Naive thymus-derived CD8-positive, alpha-beta T cell (primary cell): ENCODE measurements at regions not wholly inside any gene's neighbourhood (a gene's known extent, or its start where the extent isn't known, plus 50 kb on each side); places are given as distances from the start of the nearest gene placed in this dataset.
"Not testable (repeated sequence)": the region's sequence is repeated elsewhere in the genome, so short reads cannot be mapped to it uniquely, and the experiment has no call there.

Experiments
- ATAC-seq, 2 donors: fragments of 150-1000 bp; cut with Tn5 transposase in 1 of 2; sonication (Bioruptor Pico), chemical (Tn5 transposase) in 1 of 2; 1 replicate in 1 of 2; 2 replicates in 1 of 2; pipeline ENCODE4 v1.10.0; 2021; ENCODE audit warnings: mild to moderate bottlenecking in 2 of 2, moderate library complexity in 2 of 2
- POLR2A ChIA-PET: fragments of 350-600 bp; sonication (Branson Sonifier 250); formaldehyde crosslinking; loops from one replicate; lab custom pipeline; 2021; ENCODE audit warnings: antibody characterized with exemption; lab: Charles Lee
- DNase-seq, 10 donors: peaks; one replicate each; pipeline versions ENCODE4 v3.0.0 to v3.0.0-alpha.2; 2020 to 2022
- H3K27ac Mint-ChIP-seq, 10 donors: one replicate each; pipeline ENCODE4 v1.8.0; 2020 to 2022; ENCODE audit warnings: mild to moderate bottlenecking in 10 of 10, mixed read lengths in 10 of 10, moderate library complexity in 4 of 10, inconsistent platforms in 1 of 10
- H3K27me3 Mint-ChIP-seq, 5 donors: one replicate each; pipeline ENCODE4 v1.8.0; 2021 to 2022; ENCODE audit warnings: mixed read lengths in 5 of 5
- H3K36me3 Mint-ChIP-seq, 3 donors: one replicate each; pipeline ENCODE4 v1.8.0; 2020 to 2022; ENCODE audit warnings: mixed read lengths in 3 of 3, mild to moderate bottlenecking in 2 of 3, inconsistent platforms in 1 of 3
- H3K4me1 Mint-ChIP-seq, 4 donors: one replicate each; pipeline ENCODE4 v1.8.0; 2021 to 2022; ENCODE audit warnings: mixed read lengths in 4 of 4
- H3K4me3 Mint-ChIP-seq, 10 donors: one replicate each; pipeline ENCODE4 v1.8.0; 2020 to 2022; ENCODE audit warnings: mild to moderate bottlenecking in 10 of 10, mixed read lengths in 10 of 10, moderate library complexity in 6 of 10, inconsistent platforms in 1 of 10
- H3K9me3 Mint-ChIP-seq, 9 donors: one replicate each; pipeline ENCODE4 v1.8.0; 2020 to 2022; ENCODE audit warnings: mixed read lengths in 9 of 9, mild to moderate bottlenecking in 3 of 9, inconsistent platforms in 1 of 9, moderate library complexity in 1 of 9

- H3K4me1 Mint-ChIP-seq, ATAC-seq, H3K9me3 Mint-ChIP-seq, H3K4me3 Mint-ChIP-seq, H3K36me3 Mint-ChIP-seq, POLR2A ChIA-PET, H3K27me3 Mint-ChIP-seq, H3K27ac Mint-ChIP-seq, DNase-seq: not testable (repeated sequence)
Observed at GRCh38 chr6:141916682-141917505, 215.8 kb upstream of the GJE1 start.

- DNase-seq (no peak), ATAC-seq (no peak)
- H3K4me3 Mint-ChIP-seq, result no peak overlapping the region
- peaks cover 0 to 7% (median 0%) of the 10 kb centered on the region in 9 donors for H3K9me3 Mint-ChIP-seq
- H3K27ac Mint-ChIP-seq, result no peak overlapping the region
- no peaks in the 10 kb centered on the region for H3K27me3 Mint-ChIP-seq
- H3K4me1 Mint-ChIP-seq, result no peaks in the 10 kb centered on the region
- POLR2A ChIA-PET, result no interaction called here
- H3K36me3 Mint-ChIP-seq, result no peaks in the 10 kb centered on the region
Observed at GRCh38 chr6:141914646-141915045, 218.1 kb upstream of the GJE1 start.

- Mint-ChIP-seq H3K4me1 (no peaks in the 10 kb centered on the region), H3K36me3 (peaks cover 0 to 6% (median 2%) of the 10 kb centered on the region in 3 donors), H3K4me3 (no peak overlapping the region), H3K9me3 (peaks cover 0 to 6% (median 0%) of the 10 kb centered on the region in 9 donors), H3K27me3 (no peaks in the 10 kb centered on the region), H3K27ac (no peak overlapping the region)
- ATAC-seq, result no peak
- DNase-seq, result no peak
- POLR2A ChIA-PET, result no interaction called here
Observed at GRCh38 chr6:141906569-141907080, 226.1 kb upstream of the GJE1 start.

- H3K27ac Mint-ChIP-seq, result no peak overlapping the region
- POLR2A ChIA-PET, result no interaction called here
- no peak for DNase-seq
- no peak for ATAC-seq
- H3K27me3 Mint-ChIP-seq, result peaks cover 0 to 1% (median 0%) of the 10 kb centered on the region in 5 donors
- peaks cover 0 to 5% (median 0%) of the 10 kb centered on the region in 4 donors for H3K4me1 Mint-ChIP-seq
- H3K36me3 Mint-ChIP-seq, result peaks cover 4 to 16% (median 15%) of the 10 kb centered on the region in 3 donors
- H3K9me3 Mint-ChIP-seq, result peaks cover 4 to 38% (median 25%) of the 10 kb centered on the region in 9 donors
- no peak overlapping the region for H3K4me3 Mint-ChIP-seq
Observed at GRCh38 chr6:141890661-141891060, 242.1 kb upstream of the GJE1 start.

- Mint-ChIP-seq H3K9me3 (peaks cover 9 to 45% (median 23%) of the 10 kb centered on the region in 9 donors), H3K27me3 (peaks cover 0 to 3% (median 0%) of the 10 kb centered on the region in 5 donors), H3K4me1 (peaks cover 0 to 5% (median 1%) of the 10 kb centered on the region in 4 donors), H3K36me3 (peaks cover 6 to 19% (median 17%) of the 10 kb centered on the region in 3 donors), H3K27ac (no peak overlapping the region), H3K4me3 (no peak overlapping the region)
- POLR2A ChIA-PET, result no interaction called here
- ATAC-seq (no peak), DNase-seq (no peak)
Observed at GRCh38 chr6:141884850-141885249, 247.9 kb upstream of the GJE1 start.

- H3K4me1 Mint-ChIP-seq, result peaks cover 0 to 2% (median 0%) of the 10 kb centered on the region in 4 donors
- DNase-seq (no peak), ATAC-seq (no peak)
- peaks cover 0 to 10% (median 3%) of the 10 kb centered on the region in 9 donors for H3K9me3 Mint-ChIP-seq
- H3K4me3 Mint-ChIP-seq, result no peak overlapping the region
- POLR2A ChIA-PET, result no interaction called here
- peaks cover 0 to 3% (median 0%) of the 10 kb centered on the region in 5 donors for H3K27me3 Mint-ChIP-seq
- peaks cover 0 to 3% (median 2%) of the 10 kb centered on the region in 3 donors for H3K36me3 Mint-ChIP-seq
- H3K27ac Mint-ChIP-seq, result peak overlapping the region in 1 of 10 donors; percentile 60
Observed at GRCh38 chr6:141878686-141879085, 254.0 kb upstream of the GJE1 start.

GRCh38 chr6:141877275-141877983, 255.3 kb upstream of the GJE1 start:
- H3K27ac Mint-ChIP-seq, result peak overlapping the region in 1 of 10 donors; percentile 63
- DNase-seq (no peak), ATAC-seq (no peak)
- H3K4me3 Mint-ChIP-seq, result no peak overlapping the region
- peaks cover 0 to 3% (median 0%) of the 10 kb centered on the region in 5 donors for H3K27me3 Mint-ChIP-seq
- peaks cover 0 to 2% (median 0%) of the 10 kb centered on the region in 3 donors for H3K36me3 Mint-ChIP-seq
- H3K9me3 Mint-ChIP-seq, result peaks cover 0 to 8% (median 3%) of the 10 kb centered on the region in 9 donors
- POLR2A ChIA-PET, result no interaction called here
- H3K4me1 Mint-ChIP-seq, result no peaks in the 10 kb centered on the region

GRCh38 chr6:141874930-141875602, 257.7 kb upstream of the GJE1 start:
- H3K27me3 Mint-ChIP-seq, result no peaks in the 10 kb centered on the region

GRCh38 chr6:141869509-141869908, 263.2 kb upstream of the GJE1 start:
- POLR2A ChIA-PET, H3K4me1 Mint-ChIP-seq, H3K27me3 Mint-ChIP-seq, ATAC-seq, H3K9me3 Mint-ChIP-seq, DNase-seq, H3K27ac Mint-ChIP-seq, H3K4me3 Mint-ChIP-seq, H3K36me3 Mint-ChIP-seq: not testable (repeated sequence)

More at GRCh38 chr6:141874930-141875602, 257.7 kb upstream of the GJE1 start:
- DNase-seq, result no peak
- no peak overlapping the region for H3K27ac Mint-ChIP-seq
- no peak overlapping the region for H3K4me3 Mint-ChIP-seq
- H3K36me3 Mint-ChIP-seq, result peaks cover 0 to 3% (median under 1%) of the 10 kb centered on the region in 3 donors
- ATAC-seq, result no peak
- no peaks in the 10 kb centered on the region for H3K4me1 Mint-ChIP-seq
- POLR2A ChIA-PET, result no interaction called here
- H3K9me3 Mint-ChIP-seq, result peaks cover 0 to 7% (median 4%) of the 10 kb centered on the region in 9 donors

GRCh38 chr6:141867767-141868166, 265.0 kb upstream of the GJE1 start:
- Mint-ChIP-seq H3K9me3 (peaks cover 0 to 7% (median 6%) of the 10 kb centered on the region in 9 donors), H3K4me1 (no peaks in the 10 kb centered on the region), H3K27me3 (no peaks in the 10 kb centered on the region), H3K36me3 (peaks cover 0 to 3% (median 0%) of the 10 kb centered on the region in 3 donors), H3K27ac (no peak overlapping the region), H3K4me3 (no peak overlapping the region)
- no peak for ATAC-seq
- DNase-seq, result no peak
- POLR2A ChIA-PET, result no interaction called here

- H3K9me3 Mint-ChIP-seq, result peaks cover 0 to 6% (median 0%) of the 10 kb centered on the region in 9 donors
- H3K36me3 Mint-ChIP-seq, result peaks cover 0 to 4% (median 0%) of the 10 kb centered on the region in 3 donors
- no peaks in the 10 kb centered on the region for H3K27me3 Mint-ChIP-seq
- no peak for ATAC-seq
- no peaks in the 10 kb centered on the region for H3K4me1 Mint-ChIP-seq
- no peak for DNase-seq
- H3K27ac Mint-ChIP-seq, result no peak overlapping the region
- H3K4me3 Mint-ChIP-seq, result no peak overlapping the region
- POLR2A ChIA-PET, result no interaction called here
Observed at GRCh38 chr6:141866731-141867497, 265.8 kb upstream of the GJE1 start.

GRCh38 chr6:141851063-141851462, 281.7 kb upstream of the GJE1 start:
- ATAC-seq, result no peak
- H3K27ac Mint-ChIP-seq, result peak overlapping the region in 1 of 10 donors; percentile 26
- H3K4me1 Mint-ChIP-seq, result peaks cover 19 to 45% (median 39%) of the 10 kb centered on the region in 4 donors
- no peak for DNase-seq
- no peaks in the 10 kb centered on the region for H3K27me3 Mint-ChIP-seq
- POLR2A ChIA-PET, result no interaction called here
- no peaks in the 10 kb centered on the region for H3K36me3 Mint-ChIP-seq
- no peak overlapping the region for H3K4me3 Mint-ChIP-seq
- peaks cover 0 to 19% (median 4%) of the 10 kb centered on the region in 9 donors for H3K9me3 Mint-ChIP-seq
